Cardiac fibroblast (primary cell): ENCODE measurements at regions not wholly inside any gene's neighbourhood (a gene's known extent, or its start where the extent isn't known, plus 50 kb on each side); places are given as distances from the start of the nearest gene placed in this dataset.

Experiments used
- DNase-seq, 2 donors: peaks; one replicate each; pipeline versions ENCODE4 v3.0.0 to v3.0.0-alpha.2; 2010; ENCODE audit warnings: low read depth in 2 of 2
- H3K4me3 ChIP-seq, 2 donors: replicated peaks in 1 of 2; 1 replicate in 1 of 2; 2 replicates in 1 of 2; pipeline ENCODE4 v1.5.1; 2011; ENCODE audit warnings: low read depth in 2 of 2, low read length in 2 of 2, mild to moderate bottlenecking in 2 of 2, moderate library complexity in 1 of 2
- TF ChIP-seq, protein P1 (sequence below): IDR thresholded peaks from one replicate; pipeline ENCODE4 v1.5.1; 2011; ENCODE audit warnings: low read depth, mild to moderate bottlenecking, low read length, inconsistent platforms

- TF ChIP-seq, protein P1, sequence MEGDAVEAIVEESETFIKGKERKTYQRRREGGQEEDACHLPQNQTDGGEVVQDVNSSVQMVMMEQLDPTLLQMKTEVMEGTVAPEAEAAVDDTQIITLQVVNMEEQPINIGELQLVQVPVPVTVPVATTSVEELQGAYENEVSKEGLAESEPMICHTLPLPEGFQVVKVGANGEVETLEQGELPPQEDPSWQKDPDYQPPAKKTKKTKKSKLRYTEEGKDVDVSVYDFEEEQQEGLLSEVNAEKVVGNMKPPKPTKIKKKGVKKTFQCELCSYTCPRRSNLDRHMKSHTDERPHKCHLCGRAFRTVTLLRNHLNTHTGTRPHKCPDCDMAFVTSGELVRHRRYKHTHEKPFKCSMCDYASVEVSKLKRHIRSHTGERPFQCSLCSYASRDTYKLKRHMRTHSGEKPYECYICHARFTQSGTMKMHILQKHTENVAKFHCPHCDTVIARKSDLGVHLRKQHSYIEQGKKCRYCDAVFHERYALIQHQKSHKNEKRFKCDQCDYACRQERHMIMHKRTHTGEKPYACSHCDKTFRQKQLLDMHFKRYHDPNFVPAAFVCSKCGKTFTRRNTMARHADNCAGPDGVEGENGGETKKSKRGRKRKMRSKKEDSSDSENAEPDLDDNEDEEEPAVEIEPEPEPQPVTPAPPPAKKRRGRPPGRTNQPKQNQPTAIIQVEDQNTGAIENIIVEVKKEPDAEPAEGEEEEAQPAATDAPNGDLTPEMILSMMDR = no peak
- DNase-seq = no peak
- no peak overlapping the region for H3K4me3 ChIP-seq
Measured at GRCh38 chr20:55116598-55116997, 641.2 kb downstream of the DOK5 start.

- DNase-seq = no peak
- TF ChIP-seq, protein P1 = no peak
- no peak overlapping the region for H3K4me3 ChIP-seq
Measured at GRCh38 chr20:55103188-55103587, 627.8 kb downstream of the DOK5 start.

GRCh38 chr20:55099251-55099650 lies 623.9 kb downstream of the DOK5 start:
- DNase-seq = no peak
- TF ChIP-seq, protein P1 = no peak
- H3K4me3 ChIP-seq = no peak overlapping the region

DNA sequence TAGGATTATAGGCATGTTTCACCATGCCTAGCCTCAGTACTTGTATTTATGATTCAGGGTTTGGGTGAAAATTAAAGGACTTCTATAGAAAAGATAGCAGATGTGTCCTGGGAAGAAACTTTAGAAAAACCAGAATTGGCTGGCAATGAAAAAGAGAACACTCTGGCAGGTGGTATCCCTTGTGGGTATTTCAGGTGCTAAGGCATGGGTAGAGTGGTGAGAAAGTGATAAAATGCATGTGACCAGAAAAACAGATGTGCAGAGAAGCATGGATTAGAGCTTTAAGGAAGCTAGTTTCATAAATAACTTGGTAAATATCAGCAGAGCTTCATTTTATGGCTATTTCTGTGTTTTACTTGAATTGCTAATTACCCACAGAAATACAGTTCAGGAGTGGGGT lies 622.2 kb downstream of the DOK5 start:
- TF ChIP-seq, protein P1 = no peak
- H3K4me3 ChIP-seq = no peak overlapping the region

GRCh38 chr20:55095745-55096400 lies 620.5 kb downstream of the DOK5 start:
- TF ChIP-seq, protein P1 = no peak
- no peak for DNase-seq
- no peak overlapping the region for H3K4me3 ChIP-seq

More for the DNA sequence above, 622.2 kb downstream of the DOK5 start:
- no peak for DNase-seq

DNA sequence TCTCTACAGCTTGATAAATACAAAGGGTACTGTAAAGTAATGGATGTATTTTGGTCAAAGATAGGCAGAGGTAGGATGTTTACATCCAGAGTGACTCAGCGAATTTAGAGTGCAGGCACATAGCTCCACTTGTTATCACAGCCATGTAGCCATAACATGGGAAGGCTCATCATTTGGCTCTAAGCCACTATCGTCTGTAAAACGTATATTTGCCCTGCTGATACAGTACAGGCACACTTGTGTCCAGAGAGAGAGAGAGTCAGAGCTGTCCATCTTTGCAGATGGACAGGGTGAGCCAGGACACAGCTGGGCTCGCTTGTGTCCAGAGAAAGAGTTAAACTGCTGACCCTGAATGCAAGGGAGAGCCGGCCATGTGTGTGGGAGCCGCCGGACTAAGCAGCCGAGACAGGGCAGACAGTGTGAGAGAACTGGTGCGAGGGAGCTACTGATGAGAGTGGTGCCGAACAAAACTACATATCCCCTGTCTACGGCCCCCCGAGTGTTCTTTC lies 619.0 kb downstream of the DOK5 start:
- TF ChIP-seq, protein P1 = no peak
- DNase-seq = no peak
- H3K4me3 ChIP-seq = no peak overlapping the region

- TF ChIP-seq, protein P1 = no peak
- no peak for DNase-seq
- H3K4me3 ChIP-seq = no peak overlapping the region
Measured at GRCh38 chr20:55090286-55090685, 614.9 kb downstream of the DOK5 start.
